ENCODE measurements at regions not wholly inside any gene's neighbourhood (a gene's known extent, or its start where the extent isn't known, plus 50 kb on each side); places are given as distances from the start of the nearest gene placed in this dataset.

- no peak for DNase-seq (ENCODE audit: low read depth in 3 of 3)
These were observed 176.7 kb upstream of the CTTNBP2NL start for GRCh38 chr1:112219267-112219666.

- DNase-seq (ENCODE audit: low read depth in 3 of 3): no peak
These were observed 165.8 kb upstream of the CTTNBP2NL start for GRCh38 chr1:112230232-112230631.

GRCh38 chr1:112231331-112231730 lies 164.7 kb upstream of the CTTNBP2NL start:
- DNase-seq (ENCODE audit: low read depth in 3 of 3): no peak

GRCh38 chr1:112232848-112233247 lies 163.2 kb upstream of the CTTNBP2NL start:
- DNase-seq (ENCODE audit: low read depth in 3 of 3): no peak

GRCh38 chr1:112234710-112235109 lies 161.3 kb upstream of the CTTNBP2NL start:
- DNase-seq (ENCODE audit: low read depth in 3 of 3): no peak

- DNase-seq (ENCODE audit: low read depth in 3 of 3): no peak
These were observed 157.9 kb upstream of the CTTNBP2NL start for GRCh38 chr1:112237983-112238545.

GRCh38 chr1:112239683-112240330 lies 156.2 kb upstream of the CTTNBP2NL start:
- no peak for DNase-seq (ENCODE audit: low read depth in 3 of 3)

GRCh38 chr1:112242470-112242869 lies 153.5 kb upstream of the CTTNBP2NL start:
- DNase-seq (ENCODE audit: low read depth in 3 of 3): no peak

- DNase-seq (ENCODE audit: low read depth in 3 of 3): no peak
These were observed 151.9 kb upstream of the CTTNBP2NL start for GRCh38 chr1:112244131-112244530.

- no peak for DNase-seq (ENCODE audit: low read depth in 3 of 3)
These were observed 150.9 kb upstream of the CTTNBP2NL start for GRCh38 chr1:112245114-112245513.

GRCh38 chr1:112247036-112247597 lies 148.9 kb upstream of the CTTNBP2NL start:
- no peak for DNase-seq (ENCODE audit: low read depth in 3 of 3)

GRCh38 chr1:112247961-112248360 lies 148.1 kb upstream of the CTTNBP2NL start:
- no peak for DNase-seq (ENCODE audit: low read depth in 3 of 3)

GRCh38 chr1:112250892-112251291 lies 145.1 kb upstream of the CTTNBP2NL start:
- no peak for DNase-seq (ENCODE audit: low read depth in 3 of 3)

GRCh38 chr1:112251766-112252506 lies 144.1 kb upstream of the CTTNBP2NL start:
- no peak for DNase-seq (ENCODE audit: low read depth in 3 of 3)

- no peak for DNase-seq (ENCODE audit: low read depth in 3 of 3)
These were observed 142.6 kb upstream of the CTTNBP2NL start for GRCh38 chr1:112253366-112253765.

- no peak for DNase-seq (ENCODE audit: low read depth in 3 of 3)
These were observed 140.9 kb upstream of the CTTNBP2NL start for GRCh38 chr1:112255080-112255479.

GRCh38 chr1:112256411-112256810 lies 139.6 kb upstream of the CTTNBP2NL start:
- DNase-seq (ENCODE audit: low read depth in 3 of 3): no peak

GRCh38 chr1:112257043-112257835 lies 138.8 kb upstream of the CTTNBP2NL start:
- DNase-seq (ENCODE audit: low read depth in 3 of 3): no peak

- no peak for DNase-seq (ENCODE audit: low read depth in 3 of 3)
These were observed 135.3 kb upstream of the CTTNBP2NL start for GRCh38 chr1:112260699-112261098.

GRCh38 chr1:112262316-112262715 lies 133.7 kb upstream of the CTTNBP2NL start:
- no peak for DNase-seq (ENCODE audit: low read depth in 3 of 3)

- DNase-seq (ENCODE audit: low read depth in 3 of 3): no peak
These were observed 133.0 kb upstream of the CTTNBP2NL start for GRCh38 chr1:112263042-112263441.

GRCh38 chr1:112263453-112263852 lies 132.6 kb upstream of the CTTNBP2NL start:
- no peak for DNase-seq (ENCODE audit: low read depth in 3 of 3)
